Aorta (tissue), 5 donors: ENCODE measurements at regions not wholly inside any gene's neighbourhood (a gene's known extent, or its start where the extent isn't known, plus 50 kb on each side); places are given as distances from the start of the nearest gene placed in this dataset.

Experiments used
- ATAC-seq: fragments of 200-7000 bp; cut with Tn5 transposase; one replicate; pipeline ENCODE4 v1.9.1; 2022; ENCODE audit warnings: moderate library complexity; ENCODE audit not compliant: low FRiP score
- DNase-seq, 2 donors: peaks; one replicate each; pipeline ENCODE4 v3.0.0-alpha.2; 2020
- H3K27ac ChIP-seq, 2 donors: one replicate each; pipeline ENCODE4 v1.5.1; 2013; ENCODE audit warnings: low read length in 2 of 2, mild to moderate bottlenecking in 2 of 2, moderate library complexity in 2 of 2, control low read depth in 1 of 2, inconsistent platforms in 1 of 2, low read depth in 1 of 2
- H3K27me3 ChIP-seq, 2 donors: one replicate each; pipeline ENCODE4 v1.6.1; 2013; ENCODE audit warnings: control low read depth in 1 of 2, low read length in 1 of 2, mild to moderate bottlenecking in 1 of 2, moderate library complexity in 1 of 2; ENCODE audit not compliant: insufficient read depth in 2 of 2, control insufficient read depth in 1 of 2
- H3K36me3 ChIP-seq, 2 donors: one replicate each; pipeline ENCODE4 v1.6.1; 2013; ENCODE audit warnings: control low read depth in 1 of 2, low read length in 1 of 2, mild to moderate bottlenecking in 1 of 2; ENCODE audit not compliant: insufficient read depth in 2 of 2, control insufficient read depth in 1 of 2
- H3K4me1 ChIP-seq, 2 donors: one replicate each; pipeline ENCODE4 v1.6.1; 2013; ENCODE audit warnings: low read length in 2 of 2, control low read depth in 1 of 2, mild to moderate bottlenecking in 1 of 2, moderate library complexity in 1 of 2; ENCODE audit not compliant: insufficient read depth in 2 of 2, control insufficient read depth in 1 of 2
- H3K4me3 ChIP-seq, 2 donors: one replicate each; pipeline ENCODE4 v1.5.1; 2013; ENCODE audit warnings: low read length in 2 of 2, control low read depth in 1 of 2, mild to moderate bottlenecking in 1 of 2
- H3K9me3 ChIP-seq: one replicate; pipeline ENCODE4 v1.6.1; 2013; ENCODE audit warnings: mild to moderate bottlenecking, low read length; ENCODE audit not compliant: control insufficient read depth
- WGBS, 2 donors: extraction: QIAGEN DNeasy Blood & Tissue Kit; methylation state at CpG; one replicate each; pipeline ENCODE4 v1.1.7; 2013; 5-methylcytosine and 5-hydroxymethylcytosine counted together
- intact Hi-C, 2 donors: fragments of 100-400 bp; cut with DNase I; formaldehyde crosslinking; loops; one replicate each; pipeline versions ENCODE4 v1.14.2 to v1.15.0; 2022
- donor health status: healthy with polysubstance abuse.
- donor health status: Bipolar disorder and iron deficiency.
- donor health status: DM: no; HTN: no; CAD: no.
- donor health status: DM: no; HTN: no; CAD: no.
- donor health status: DM: yes; HTN: yes; CAD: no.

DNA sequence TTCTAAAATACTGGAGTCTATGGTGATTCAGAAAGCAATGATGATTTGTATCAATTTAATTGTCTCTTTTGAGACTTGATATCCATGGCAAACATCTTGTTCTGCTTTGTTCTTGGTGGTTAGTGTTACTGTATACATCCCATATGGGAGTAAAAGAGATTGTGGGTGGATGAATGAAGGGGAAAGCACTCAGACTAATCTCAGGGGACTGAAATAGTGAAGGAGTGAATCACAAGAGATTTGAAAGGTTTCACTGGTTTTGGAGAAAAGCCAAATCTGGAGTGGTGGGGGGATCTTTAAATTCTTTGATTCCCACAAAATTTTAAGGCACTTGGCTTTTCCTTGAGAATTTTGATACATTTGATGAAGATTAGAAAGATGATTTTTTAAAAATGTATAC lies 369.4 kb downstream of the INHBA start:
- H3K36me3 ChIP-seq: no peaks in the 10 kb centered on the region
- no peaks in the 10 kb centered on the region for H3K27me3 ChIP-seq
- ATAC-seq (no peak), DNase-seq (no peak)
- H3K4me3 ChIP-seq: no peak overlapping the region
- H3K4me1 ChIP-seq: no peaks in the 10 kb centered on the region
- intact Hi-C loops: no loop called here
- no peak overlapping the region for H3K27ac ChIP-seq
- H3K9me3 ChIP-seq: no peaks in the 10 kb centered on the region

DNA sequence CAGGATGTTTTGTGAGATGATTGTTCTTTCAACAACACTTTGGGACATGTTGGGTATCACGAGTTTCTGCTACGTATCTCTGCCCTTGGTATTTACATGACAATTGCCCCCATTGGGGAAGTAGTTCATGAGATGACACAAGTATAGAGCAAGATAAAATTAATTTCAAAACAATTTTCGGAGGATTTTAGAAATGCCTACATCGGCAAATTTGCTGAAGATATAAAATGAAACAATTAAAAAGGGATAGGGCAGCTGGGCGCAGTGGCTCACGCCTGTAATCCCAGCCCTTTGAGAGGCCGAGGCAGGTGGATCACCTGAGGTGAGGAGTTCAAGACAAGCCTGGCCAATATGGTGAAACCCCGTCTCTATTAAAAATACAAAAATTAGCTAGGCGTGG lies 371.7 kb downstream of the INHBA start:
- Histone ChIP-seq H3K36me3 (no peaks in the 10 kb centered on the region), H3K4me3 (no peak overlapping the region), H3K27me3 (no peaks in the 10 kb centered on the region), H3K27ac (no peak overlapping the region), H3K4me1 (no peaks in the 10 kb centered on the region), H3K9me3 (no peaks in the 10 kb centered on the region)
- intact Hi-C loops: no loop called here
- WGBS, 2 donors: 96 to 98% methylated on average over 9 of the region's 9 CpGs
- ATAC-seq: no peak
- DNase-seq: no peak

DNA sequence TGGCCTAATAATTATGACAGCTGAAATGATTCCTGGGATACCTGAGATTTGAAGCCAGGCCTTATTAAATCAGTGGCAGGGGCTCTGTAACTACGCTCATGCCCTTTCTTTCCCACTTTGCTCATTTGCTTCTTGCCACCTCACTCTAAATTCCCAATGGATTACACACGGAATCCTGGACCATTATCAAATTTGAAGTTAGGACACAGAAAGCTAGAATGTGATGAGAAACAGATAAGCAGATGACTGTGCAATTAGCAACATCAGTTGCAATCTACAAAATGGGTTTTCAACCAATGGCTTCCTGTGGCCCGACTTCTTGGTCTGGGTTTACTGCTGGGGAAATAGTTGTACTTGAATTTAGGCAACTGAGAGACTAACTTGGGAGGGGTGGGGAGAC lies 374.3 kb downstream of the INHBA start:
- H3K27ac ChIP-seq: no peak overlapping the region
- H3K36me3 ChIP-seq: no peaks in the 10 kb centered on the region
- H3K4me1 ChIP-seq: no peaks in the 10 kb centered on the region
- no peak overlapping the region for H3K4me3 ChIP-seq
- ATAC-seq: no peak
- no peaks in the 10 kb centered on the region for H3K27me3 ChIP-seq
- intact Hi-C loops: no loop called here
- WGBS, 2 donors: 87 to 91% methylated on average over 3 of the region's 3 CpGs
- no peak for DNase-seq
- no peaks in the 10 kb centered on the region for H3K9me3 ChIP-seq

DNA sequence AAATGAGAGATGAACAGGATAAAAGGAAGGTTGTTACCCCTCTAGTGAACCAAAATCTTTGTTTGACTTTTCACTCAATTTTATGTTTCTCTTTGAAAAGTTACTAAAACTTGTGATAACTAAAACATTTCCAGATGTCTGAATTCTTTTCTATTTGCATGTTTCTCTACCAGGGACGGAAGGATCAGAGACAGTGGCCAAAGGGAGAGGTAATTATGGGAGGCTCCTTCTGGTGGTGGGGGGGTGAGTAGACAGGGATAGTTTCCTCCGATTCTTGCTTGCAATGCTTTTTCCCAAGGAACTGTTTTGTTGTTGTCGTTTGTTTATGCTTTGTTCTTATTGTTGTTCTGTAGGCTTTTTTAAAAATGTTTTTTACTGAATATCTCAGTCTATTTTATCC lies 374.8 kb downstream of the INHBA start:
- H3K36me3 ChIP-seq: no peaks in the 10 kb centered on the region
- no peaks in the 10 kb centered on the region for H3K27me3 ChIP-seq
- ATAC-seq: no peak
- H3K4me1 ChIP-seq: no peaks in the 10 kb centered on the region
- intact Hi-C loops: no loop called here
- H3K27ac ChIP-seq: no peak overlapping the region
- 81 to 82% methylated on average over 3 of the region's 3 CpGs for WGBS, 2 donors
- no peak overlapping the region for H3K4me3 ChIP-seq
- no peak for DNase-seq
- no peaks in the 10 kb centered on the region for H3K9me3 ChIP-seq

DNA sequence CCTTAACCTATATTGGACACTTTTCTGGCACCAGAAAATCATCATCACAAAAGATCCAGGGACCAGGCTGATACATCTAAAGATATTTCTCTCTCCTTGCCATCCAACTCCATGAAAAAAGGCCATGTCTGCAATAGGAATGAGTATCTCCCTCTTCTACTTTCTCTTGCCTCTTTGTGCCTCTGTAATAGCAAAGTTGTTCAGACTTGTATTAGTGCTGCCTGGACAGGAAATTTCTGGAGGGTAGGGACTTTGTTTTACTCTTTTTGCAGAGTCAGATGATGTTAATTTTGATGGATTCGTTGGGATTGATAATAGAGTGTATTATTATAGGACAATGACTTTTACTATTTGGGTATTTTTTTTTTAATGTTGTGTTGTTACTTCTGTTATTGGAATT lies 376.3 kb downstream of the INHBA start:
- Histone ChIP-seq H3K4me1 (no peaks in the 10 kb centered on the region), H3K27me3 (no peaks in the 10 kb centered on the region), H3K4me3 (no peak overlapping the region), H3K9me3 (no peaks in the 10 kb centered on the region), H3K27ac (no peak overlapping the region), H3K36me3 (no peaks in the 10 kb centered on the region)
- WGBS, 2 donors: 79 to 83% methylated on average over 1 of the region's 1 CpG
- ATAC-seq (no peak), DNase-seq (no peak)
- intact Hi-C loops: no loop called here

DNA sequence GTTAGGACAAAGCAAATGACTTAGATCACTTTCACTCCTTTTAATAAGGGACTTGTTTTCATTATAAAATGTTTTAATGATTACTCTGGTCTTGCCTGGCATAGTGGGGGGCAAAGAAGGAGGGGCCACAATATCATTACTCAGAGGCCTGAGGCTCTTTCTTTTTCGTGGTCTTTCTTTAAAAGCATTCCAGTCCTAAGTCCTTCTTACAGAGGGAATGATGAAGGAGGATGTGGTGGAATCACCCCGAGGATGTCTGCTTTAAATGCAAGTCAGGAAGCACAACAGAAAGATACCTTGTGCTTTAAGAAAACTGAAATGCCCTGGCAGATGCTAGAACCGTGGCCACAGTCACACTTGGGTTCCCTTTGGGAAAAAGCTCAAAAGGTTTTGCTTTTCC lies 379.1 kb downstream of the INHBA start:
- Histone ChIP-seq H3K36me3 (no peaks in the 10 kb centered on the region), H3K27ac (no peak overlapping the region), H3K9me3 (no peaks in the 10 kb centered on the region), H3K27me3 (no peaks in the 10 kb centered on the region), H3K4me1 (no peaks in the 10 kb centered on the region), H3K4me3 (no peak overlapping the region)
- DNase-seq (no peak), ATAC-seq (no peak)
- WGBS, 2 donors: 83 to 87% methylated on average over 3 of the region's 3 CpGs
- intact Hi-C loops: no loop called here

DNA sequence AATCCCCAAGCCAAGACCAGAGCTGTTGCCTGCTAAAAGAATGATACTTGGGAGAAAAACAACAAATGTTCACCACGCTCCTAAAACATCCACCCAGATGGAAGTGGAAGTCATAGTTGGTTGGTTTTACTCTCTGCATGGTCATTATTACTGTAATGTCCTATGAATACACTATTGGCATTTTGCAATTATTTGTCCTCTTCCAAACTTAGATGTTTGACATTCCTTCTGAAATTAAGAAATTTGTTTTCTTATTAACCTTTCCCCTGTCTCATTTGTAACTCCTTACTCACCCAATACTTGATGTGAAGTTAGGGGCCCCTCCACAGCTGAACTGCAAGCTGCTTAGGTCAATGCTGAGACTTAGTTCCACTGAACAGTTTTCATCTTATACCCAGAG lies 383.3 kb downstream of the INHBA start:
- ATAC-seq: no peak
- Histone ChIP-seq H3K4me3 (no peak overlapping the region), H3K27ac (no peak overlapping the region), H3K36me3 (no peaks in the 10 kb centered on the region), H3K4me1 (no peaks in the 10 kb centered on the region), H3K9me3 (no peaks in the 10 kb centered on the region), H3K27me3 (no peaks in the 10 kb centered on the region)
- WGBS, 2 donors: 89 to 95% methylated on average over 1 of the region's 1 CpG
- no peak for DNase-seq
- intact Hi-C loops: no loop called here

DNA sequence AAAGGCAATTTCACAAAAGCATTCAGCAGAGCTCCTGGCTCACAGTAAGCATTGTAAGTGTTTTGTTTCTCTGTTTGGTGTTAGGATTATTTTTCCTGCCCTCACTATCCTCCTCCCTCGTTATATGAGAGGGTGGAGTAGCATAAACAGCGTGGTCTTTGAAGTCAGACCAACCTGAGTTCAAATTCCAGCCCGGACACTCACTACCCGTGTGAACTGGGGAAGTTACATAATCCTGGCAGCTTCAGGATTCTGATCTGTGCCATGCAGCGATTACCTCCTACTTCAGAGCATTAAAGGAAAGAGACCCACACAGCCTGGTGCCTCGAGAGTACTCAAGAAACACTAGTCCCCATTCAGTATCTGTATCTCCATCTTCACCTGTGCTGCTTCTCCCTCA lies 386.5 kb downstream of the INHBA start:
- intact Hi-C loops: no loop called here
- Histone ChIP-seq H3K4me1 (no peaks in the 10 kb centered on the region), H3K9me3 (no peaks in the 10 kb centered on the region), H3K36me3 (no peaks in the 10 kb centered on the region), H3K27me3 (no peaks in the 10 kb centered on the region), H3K4me3 (no peak overlapping the region), H3K27ac (no peak overlapping the region)
- DNase-seq (no peak), ATAC-seq (no peak)
- 82 to 83% methylated on average over 6 of the region's 6 CpGs for WGBS, 2 donors

DNA sequence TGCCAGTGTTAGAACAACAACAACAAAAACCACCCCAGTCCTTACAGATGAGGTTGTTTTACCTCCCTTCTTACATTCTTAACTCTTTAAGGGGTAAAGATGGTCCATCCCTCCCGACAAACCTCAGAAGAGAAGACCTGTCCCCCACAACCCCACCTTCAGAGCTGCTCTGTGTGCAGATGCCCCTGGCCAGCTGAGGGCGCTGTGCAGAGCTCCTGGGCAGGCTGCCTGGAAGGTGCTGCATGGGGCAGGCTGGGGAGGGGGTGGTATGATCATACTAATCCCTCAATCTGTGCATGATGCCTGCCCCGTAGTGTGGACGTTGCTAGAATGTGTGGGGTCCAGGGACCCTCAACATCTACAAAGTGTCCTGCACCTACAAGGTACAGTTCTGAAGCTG lies 387.1 kb downstream of the INHBA start:
- 72 to 79% methylated on average over 4 of the region's 4 CpGs for WGBS, 2 donors
- no peaks in the 10 kb centered on the region for H3K9me3 ChIP-seq
- DNase-seq (no peak), ATAC-seq (no peak)
- H3K27me3 ChIP-seq: no peaks in the 10 kb centered on the region
- H3K36me3 ChIP-seq: no peaks in the 10 kb centered on the region
- H3K4me1 ChIP-seq: no peaks in the 10 kb centered on the region
- H3K27ac ChIP-seq: no peak overlapping the region
- H3K4me3 ChIP-seq: no peak overlapping the region
- intact Hi-C loops: no loop called here

DNA sequence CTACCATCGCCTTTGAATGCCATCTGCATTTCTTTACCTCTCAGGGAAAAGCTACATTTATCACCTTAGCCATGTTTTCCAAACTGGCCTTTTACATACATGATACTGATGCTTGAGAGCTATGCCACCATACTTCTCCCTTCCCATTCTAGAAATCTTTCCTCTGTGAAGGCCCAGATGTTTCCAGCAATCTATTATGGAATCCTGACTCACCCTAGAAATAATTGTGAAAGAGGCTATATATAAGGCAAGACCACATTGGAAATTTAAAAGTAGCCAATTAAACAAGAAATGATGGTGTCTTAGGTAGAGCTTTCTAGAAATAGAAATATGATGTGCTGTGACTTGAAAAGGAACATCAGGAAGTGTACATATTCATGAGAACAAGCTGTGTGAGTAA lies 389.7 kb downstream of the INHBA start:
- H3K9me3 ChIP-seq: no peaks in the 10 kb centered on the region
- no peaks in the 10 kb centered on the region for H3K4me1 ChIP-seq
- no peaks in the 10 kb centered on the region for H3K27me3 ChIP-seq
- 95 to 97% methylated on average over 1 of the region's 1 CpG for WGBS, 2 donors
- DNase-seq: no peak
- no peak overlapping the region for H3K4me3 ChIP-seq
- no peaks in the 10 kb centered on the region for H3K36me3 ChIP-seq
- H3K27ac ChIP-seq: no peak overlapping the region
- no peak for ATAC-seq
- intact Hi-C loops: no loop called here
